ENCODE measurements at regions not wholly inside any gene's neighbourhood (a gene's known extent, or its start where the extent isn't known, plus 50 kb on each side); places are given as distances from the start of the nearest gene placed in this dataset.

DNA sequence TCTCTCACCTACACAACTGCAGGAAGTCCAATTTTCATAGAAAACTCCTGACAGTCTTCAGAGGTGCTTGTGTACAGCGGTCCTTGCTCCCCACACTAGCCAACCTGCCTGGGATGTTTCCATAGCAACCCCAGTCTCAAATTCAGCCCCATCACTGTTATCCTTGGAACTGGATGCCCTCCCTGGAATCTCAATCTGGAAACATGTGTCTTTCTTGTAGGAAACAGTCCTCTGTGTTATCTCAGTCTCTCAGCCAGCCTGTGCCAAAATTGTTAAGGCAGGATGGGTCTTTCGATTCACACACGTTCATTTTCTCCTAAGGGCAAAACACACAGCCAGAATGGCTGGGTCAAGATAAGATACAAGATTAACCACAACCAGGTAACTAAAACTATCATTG, 295.5 kb upstream of the RND3 start:
- Histone ChIP-seq H3K9ac (ENCODE audit: low read length) (no peak overlapping the region), H3K4me3 (ENCODE audit: low read length) (no peak overlapping the region), H3K4me1 (ENCODE audit: low read length) (no peaks in the 10 kb centered on the region), H4K20me1 (ENCODE audit: insufficient read depth, low read length) (no peaks in the 10 kb centered on the region), H2AFZ (ENCODE audit: low read length) (no peak overlapping the region), H3K27me3 (replicated peaks; ENCODE audit: insufficient read depth, low read length) (no peaks in the 10 kb centered on the region), H3K79me2 (ENCODE audit: low read length) (no peaks in the 10 kb centered on the region), H3K27ac (ENCODE audit: low read length) (no peak overlapping the region), H3K4me2 (ENCODE audit: low read depth, low read length) (no peak overlapping the region), H3K9me2 (replicated peaks; ENCODE audit: insufficient read depth, low read length) (no peaks in the 10 kb centered on the region), H3K36me3 (replicated peaks; ENCODE audit: insufficient read depth, low read length) (no peaks in the 10 kb centered on the region), H3K9me3 (replicated peaks; ENCODE audit: insufficient read depth, low read length) (no peaks in the 10 kb centered on the region), H3F3A (ENCODE audit: insufficient read depth, low read length) (no peaks in the 10 kb centered on the region)
- no peak for DNase-seq
- TF ChIP-seq, protein P1, sequence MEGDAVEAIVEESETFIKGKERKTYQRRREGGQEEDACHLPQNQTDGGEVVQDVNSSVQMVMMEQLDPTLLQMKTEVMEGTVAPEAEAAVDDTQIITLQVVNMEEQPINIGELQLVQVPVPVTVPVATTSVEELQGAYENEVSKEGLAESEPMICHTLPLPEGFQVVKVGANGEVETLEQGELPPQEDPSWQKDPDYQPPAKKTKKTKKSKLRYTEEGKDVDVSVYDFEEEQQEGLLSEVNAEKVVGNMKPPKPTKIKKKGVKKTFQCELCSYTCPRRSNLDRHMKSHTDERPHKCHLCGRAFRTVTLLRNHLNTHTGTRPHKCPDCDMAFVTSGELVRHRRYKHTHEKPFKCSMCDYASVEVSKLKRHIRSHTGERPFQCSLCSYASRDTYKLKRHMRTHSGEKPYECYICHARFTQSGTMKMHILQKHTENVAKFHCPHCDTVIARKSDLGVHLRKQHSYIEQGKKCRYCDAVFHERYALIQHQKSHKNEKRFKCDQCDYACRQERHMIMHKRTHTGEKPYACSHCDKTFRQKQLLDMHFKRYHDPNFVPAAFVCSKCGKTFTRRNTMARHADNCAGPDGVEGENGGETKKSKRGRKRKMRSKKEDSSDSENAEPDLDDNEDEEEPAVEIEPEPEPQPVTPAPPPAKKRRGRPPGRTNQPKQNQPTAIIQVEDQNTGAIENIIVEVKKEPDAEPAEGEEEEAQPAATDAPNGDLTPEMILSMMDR (IDR thresholded peaks at IDR 0.05; ENCODE audit: low read length), result no peak
- TF ChIP-seq EZH2 (optimal IDR thresholded peaks at IDR 0.05; ENCODE audit: low read depth, low read length), result no peak
- no peak for TF ChIP-seq EZH2phosphoT487 (IDR thresholded peaks at IDR 0.05; ENCODE audit: low read length)

- no peak for DNase-seq
- Histone ChIP-seq H3K79me2 (ENCODE audit: low read length) (no peaks in the 10 kb centered on the region), H3K27ac (ENCODE audit: low read length) (no peak overlapping the region), H2AFZ (ENCODE audit: low read length) (no peak overlapping the region), H3K27me3 (replicated peaks; ENCODE audit: insufficient read depth, low read length) (no peaks in the 10 kb centered on the region), H3K4me2 (ENCODE audit: low read depth, low read length) (no peak overlapping the region), H3K9me2 (replicated peaks; ENCODE audit: insufficient read depth, low read length) (no peaks in the 10 kb centered on the region), H3K9ac (ENCODE audit: low read length) (no peak overlapping the region), H3K36me3 (replicated peaks; ENCODE audit: insufficient read depth, low read length) (no peaks in the 10 kb centered on the region), H3F3A (ENCODE audit: insufficient read depth, low read length) (no peaks in the 10 kb centered on the region), H3K4me3 (ENCODE audit: low read length) (no peak overlapping the region), H4K20me1 (ENCODE audit: insufficient read depth, low read length) (no peaks in the 10 kb centered on the region), H3K4me1 (ENCODE audit: low read length) (no peaks in the 10 kb centered on the region), H3K9me3 (replicated peaks; ENCODE audit: insufficient read depth, low read length) (no peaks in the 10 kb centered on the region)
- TF ChIP-seq EZH2phosphoT487 (IDR thresholded peaks at IDR 0.05; ENCODE audit: low read length) (no peak), EZH2 (optimal IDR thresholded peaks at IDR 0.05; ENCODE audit: low read depth, low read length) (no peak)
- TF ChIP-seq, protein P1 (IDR thresholded peaks at IDR 0.05; ENCODE audit: low read length), result no peak
Measured at GRCh38 chr2:150782613-150783012, 295.1 kb upstream of the RND3 start.

- Histone ChIP-seq H3K4me1 (ENCODE audit: low read length) (no peaks in the 10 kb centered on the region), H3K9ac (ENCODE audit: low read length) (no peak overlapping the region), H3K4me2 (ENCODE audit: low read depth, low read length) (no peak overlapping the region), H3K9me2 (replicated peaks; ENCODE audit: insufficient read depth, low read length) (no peaks in the 10 kb centered on the region), H3K27ac (ENCODE audit: low read length) (no peak overlapping the region), H3K9me3 (replicated peaks; ENCODE audit: insufficient read depth, low read length) (no peaks in the 10 kb centered on the region), H3K36me3 (replicated peaks; ENCODE audit: insufficient read depth, low read length) (no peaks in the 10 kb centered on the region), H3K79me2 (ENCODE audit: low read length) (no peaks in the 10 kb centered on the region), H2AFZ (ENCODE audit: low read length) (no peak overlapping the region), H3K4me3 (ENCODE audit: low read length) (no peak overlapping the region), H3F3A (ENCODE audit: insufficient read depth, low read length) (no peaks in the 10 kb centered on the region), H3K27me3 (replicated peaks; ENCODE audit: insufficient read depth, low read length) (no peaks in the 10 kb centered on the region), H4K20me1 (ENCODE audit: insufficient read depth, low read length) (no peaks in the 10 kb centered on the region)
- no peak for TF ChIP-seq EZH2 (optimal IDR thresholded peaks at IDR 0.05; ENCODE audit: low read depth, low read length)
- TF ChIP-seq, protein P1 (IDR thresholded peaks at IDR 0.05; ENCODE audit: low read length), result no peak
- no peak for TF ChIP-seq EZH2phosphoT487 (IDR thresholded peaks at IDR 0.05; ENCODE audit: low read length)
- no peak for DNase-seq
Measured at GRCh38 chr2:150781142-150781541, 293.7 kb upstream of the RND3 start.
